HepG2 (cell line): ENCODE measurements at regions not wholly inside any gene's neighbourhood (a gene's known extent, or its start where the extent isn't known, plus 50 kb on each side); places are given as distances from the start of the nearest gene placed in this dataset.

ENCODE experiments used
- ATAC-seq: fragments of 200-7000 bp; cut with Tn5 transposase; 3 replicates; pipeline ENCODE4 v1.9.1; 2020; ENCODE audit warnings: mild to moderate bottlenecking, moderate library complexity
- BruUV-seq: library from RNA; stranded (reverse); fragments of 400-500 nt; replicated peaks from 2 replicates; lab custom pipeline; 2021; lab: Mats Ljungman, UMichigan
- CTCF ChIA-PET: fragments of 300-600 bp; formaldehyde crosslinking; extraction: SDS; loops from one replicate; lab custom pipeline; 2021; ENCODE audit warnings: low total read pairs, inconsistent platforms, low intra/inter-chr PET ratio; lab: Yijun Ruan, JAX
- POLR2A ChIA-PET: fragments of 350-600 bp; sonication (Branson Sonifier 250); formaldehyde crosslinking; loops from one replicate; lab custom pipeline; 2020; ENCODE audit warnings: antibody characterized with exemption, inconsistent platforms; lab: Yijun Ruan, JAX
- DNase-seq: peaks from one replicate; pipeline ENCODE4 v3.0.0-alpha.2; 2015; ENCODE audit warnings: low spot score
- FAIRE-seq: peaks from 3 replicates; lab custom pipeline; 2011; peaks lifted over from hg19 to GRCh38; lab: Jason Lieb, UNC
- H2AFZ ChIP-seq: one replicate; pipeline ENCODE4 v1.6.1; 2011; ENCODE audit warnings: low read length, inconsistent platforms
- H3K27ac ChIP-seq: fragments of 300-600 bp; 3 replicates; pipeline ENCODE4 v1.8.0; 2011; ENCODE audit warnings: mixed run types, mild to moderate bottlenecking, mixed read lengths, low read length, inconsistent platforms; ENCODE audit not compliant: insufficient read depth; ENCODE audit errors: extremely low read length
- H3K27me3 ChIP-seq, 2 experiments: fragments of 200-600 bp in 1 of 2; 2 replicates in 1 of 2; 3 replicates in 1 of 2; pipeline versions ENCODE4 v1.6.0 to v1.8.0; 2011; ENCODE audit warnings: low read length in 2 of 2, mild to moderate bottlenecking in 2 of 2, moderate library complexity in 2 of 2, inconsistent platforms in 1 of 2; ENCODE audit not compliant: insufficient read depth in 2 of 2, control insufficient read depth in 1 of 2
- H3K36me3 ChIP-seq, 2 experiments: fragments of 200-600 bp in 1 of 2; replicated peaks in 1 of 2; 2 replicates in 1 of 2; 3 replicates in 1 of 2; pipeline versions ENCODE4 v1.5.1 to v1.8.0; 2011; ENCODE audit warnings: low read length in 2 of 2, inconsistent platforms in 1 of 2; ENCODE audit not compliant: insufficient read depth in 2 of 2, control insufficient read depth in 1 of 2
- H3K4me1 ChIP-seq: 2 replicates; pipeline ENCODE4 v1.5.1; 2012; ENCODE audit warnings: low read length, inconsistent platforms; ENCODE audit not compliant: insufficient read depth
- H3K4me2 ChIP-seq: 2 replicates; pipeline ENCODE4 v1.6.0; 2011; ENCODE audit warnings: low read depth, low read length, inconsistent platforms
- H3K4me3 ChIP-seq, 3 experiments: fragments of 200-600 bp in 1 of 3; sonication (generic), shearing (Covaris generic) in 1 of 3; replicated peaks in 1 of 3; 2 replicates each; pipeline ENCODE4 v1.5.1; 2011 to 2016; ENCODE audit warnings: low read length in 3 of 3, inconsistent platforms in 2 of 3, low read depth in 2 of 3, mild to moderate bottlenecking in 2 of 3, control low read depth in 1 of 3, mixed read lengths in 1 of 3; ENCODE audit not compliant: insufficient read depth in 1 of 3
- H3K79me2 ChIP-seq: one replicate; pipeline ENCODE4 v1.6.1; 2011; ENCODE audit warnings: low read length, inconsistent platforms; ENCODE audit not compliant: insufficient read depth
- H3K9ac ChIP-seq: 2 replicates; pipeline ENCODE4 v1.6.0; 2011; ENCODE audit warnings: mild to moderate bottlenecking, low read depth, low read length, inconsistent platforms; ENCODE audit not compliant: insufficient read depth
- H3K9me3 ChIP-seq: 2 replicates; pipeline ENCODE4 v1.5.1; 2012; ENCODE audit warnings: mild to moderate bottlenecking, low read length
- H4K20me1 ChIP-seq: 2 replicates; pipeline ENCODE4 v1.6.0; 2011; ENCODE audit warnings: inconsistent platforms, mild to moderate bottlenecking, low read length, moderate library complexity; ENCODE audit not compliant: insufficient read depth
- ATM ChIP-seq: fragments of 450-650 bp; IDR thresholded peaks from 2 replicates; pipeline ENCODE4 v1.7.1; 2017; ENCODE audit warnings: mild to moderate bottlenecking, borderline replicate concordance
- ELF1 ChIP-seq: sonication (generic); formaldehyde crosslinking; IDR thresholded peaks from 2 replicates; pipeline ENCODE4 v1.4.0; 2020; ENCODE audit warnings: missing genetic modification reagents
- FOSL2 ChIP-seq: sonication (generic); formaldehyde crosslinking; IDR thresholded peaks from 2 replicates; pipeline ENCODE4 v1.4.0; 2020; ENCODE audit warnings: missing genetic modification reagents
- HDAC2 ChIP-seq: sonication (generic); formaldehyde crosslinking; IDR thresholded peaks from 2 replicates; pipeline ENCODE4 v1.4.0; 2020; ENCODE audit warnings: missing genetic modification reagents
- KDM4B ChIP-seq: sonication (generic); formaldehyde crosslinking; IDR thresholded peaks from 2 replicates; pipeline ENCODE4 v1.4.0; 2020; ENCODE audit warnings: missing genetic modification reagents
- NCOA2 ChIP-seq: sonication (generic); formaldehyde crosslinking; IDR thresholded peaks from 2 replicates; pipeline ENCODE4 v1.8.0; 2022; ENCODE audit warnings: inconsistent platforms
- RARA ChIP-seq: IDR thresholded peaks from 2 replicates; pipeline ENCODE4 v1.6.1; 2016; ENCODE audit warnings: missing genetic modification reagents, missing compliant biosample characterization
- RELA ChIP-seq: sonication (generic); formaldehyde crosslinking; IDR thresholded peaks from 2 replicates; pipeline ENCODE4 v1.4.0; 2020; ENCODE audit warnings: missing genetic modification reagents
- REXO4 ChIP-seq: sonication (generic); formaldehyde crosslinking; IDR thresholded peaks from 2 replicates; pipeline ENCODE4 v1.8.0; 2022; ENCODE audit warnings: missing genetic modification reagents, mild to moderate bottlenecking, borderline replicate concordance
- SMYD3 ChIP-seq: sonication (generic); formaldehyde crosslinking; IDR thresholded peaks from 2 replicates; pipeline ENCODE4 v1.8.1; 2023; ENCODE audit warnings: mild to moderate bottlenecking, missing genetic modification reagents
- TCF12 ChIP-seq, 2 experiments: fragments of 450-650 bp in 1 of 2; sonication (generic) in 1 of 2; formaldehyde crosslinking in 1 of 2; IDR thresholded peaks; 2 replicates each; pipeline versions ENCODE4 v1.6.1 to v1.8.0; 2017 to 2022; ENCODE audit warnings: antibody characterized with exemption in 1 of 2, mild to moderate bottlenecking in 1 of 2, missing genetic modification reagents in 1 of 2, moderate library complexity in 1 of 2
- THYN1 ChIP-seq: sonication (generic); formaldehyde crosslinking; IDR thresholded peaks from 2 replicates; pipeline ENCODE4 v1.8.1; 2023; ENCODE audit warnings: low read depth, mild to moderate bottlenecking, moderate library complexity, missing genetic modification reagents, borderline replicate concordance
- ZNF335 ChIP-seq: sonication (generic); formaldehyde crosslinking; IDR thresholded peaks from 2 replicates; pipeline ENCODE4 v1.4.0; 2020; ENCODE audit warnings: missing genetic modification reagents
- ZNF816 ChIP-seq: sonication (generic); formaldehyde crosslinking; IDR thresholded peaks from 2 replicates; pipeline ENCODE4 v1.8.0; 2022; ENCODE audit warnings: missing genetic modification reagents, mild to moderate bottlenecking, borderline replicate concordance
- WGBS: methylation state at CpG from one replicate; pipeline ENCODE4 v1.1.6; 2017; ENCODE audit warnings: low lambda C conversion rate; 5-methylcytosine and 5-hydroxymethylcytosine counted together
- in situ Hi-C: cut with HindIII; loops from 2 replicates; pipeline ENCODE4 v1.10.0; 2017; ENCODE audit warnings: low pct_unique_long_range_greater_than_20kb; ENCODE audit not compliant: extremely low pct_ligation_motif_present
- intact Hi-C: fragments of 100-400 bp; cut with micrococcal nuclease; formaldehyde crosslinking; loops from one replicate; pipeline ENCODE4 v1.10.0; 2022; ENCODE audit not compliant: unreplicated experiment

- no peak for TF ChIP-seq ZNF816 (CRISPR knock-in tag)
- no peak for TF ChIP-seq RARA (CRISPR knock-in tag)
Observed at GRCh38 chr3:194233150-194233549, 97.2 kb downstream of the HES1 start (continued).

DNA sequence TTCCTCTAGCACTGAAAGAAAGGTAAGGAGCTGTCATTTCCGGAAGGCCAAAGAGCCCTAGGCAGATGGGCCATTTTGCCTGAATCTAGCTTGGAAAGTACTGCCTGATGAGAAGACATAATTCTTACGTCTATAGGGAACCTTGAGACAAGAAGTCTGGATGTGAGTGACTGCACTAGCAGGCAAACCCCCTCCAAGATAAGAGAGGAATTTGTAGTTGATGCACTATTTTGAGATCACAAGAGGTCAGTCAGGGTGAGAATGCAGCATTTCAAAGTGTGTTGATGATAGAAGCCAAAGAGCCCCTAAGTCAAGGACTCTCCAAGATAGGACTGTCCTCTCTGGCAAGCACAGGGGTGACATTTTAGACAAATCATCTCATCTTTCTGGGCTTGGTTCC lies 99.2 kb downstream of the HES1 start:
- intact Hi-C loops, result no loop called here
- Histone ChIP-seq H3K4me2 (no peak overlapping the region), H3K9me3 (no peaks in the 10 kb centered on the region), H3K36me3 (no peaks in the 10 kb centered on the region), H2AFZ (no peak overlapping the region), H3K4me1 (no peaks in the 10 kb centered on the region), H3K4me3 (no peak overlapping the region), H4K20me1 (no peaks in the 10 kb centered on the region), H3K27me3 (peaks cover 0 to 8% of the 10 kb centered on the region in 2 experiments; a peak in 1 of 5 replicates), H3K9ac (no peak overlapping the region), H3K27ac (no peak overlapping the region), H3K79me2 (no peaks in the 10 kb centered on the region)
- TF ChIP-seq FOSL2 (CRISPR knock-in tag) (no peak), RELA (CRISPR knock-in tag) (no peak), KDM4B (CRISPR knock-in tag) (no peak), REXO4 (CRISPR knock-in tag) (no peak), TCF12 (IDR thresholded peaks at IDR 0.05) (no peak), TCF12 (CRISPR knock-in tag; IDR thresholded peaks at IDR 0.05) (no peak), ZNF335 (CRISPR knock-in tag) (no peak), ELF1 (CRISPR knock-in tag) (no peak), THYN1 (no peak), HDAC2 (CRISPR knock-in tag) (no peak), SMYD3 (CRISPR knock-in tag) (no peak), NCOA2 (no peak), ATM (no peak)
- 38% methylated on average over 2 of the region's 2 CpGs for WGBS
- ChIA-PET CTCF (no interaction called here), POLR2A (no interaction called here)
- in situ Hi-C loops, result no loop called here
- FAIRE-seq, result no peak
- ATAC-seq, result no peak
- DNase-seq, result no peak
- no TSS peak for BruUV-seq
